ENCODE measurements at regions not wholly inside any gene's neighbourhood (a gene's known extent, or its start where the extent isn't known, plus 50 kb on each side); places are given as distances from the start of the nearest gene placed in this dataset.

- Histone ChIP-seq H3K27me3 (ENCODE audit: insufficient read depth) (no peaks in the 10 kb centered on the region), H3K4me2 (no peak overlapping the region), H3K36me3 (replicated peaks in 1 of 2; ENCODE audit: control insufficient read depth in 1 of 2, insufficient read depth in 2 of 2, low read length in 1 of 2) (no peaks in the 10 kb centered on the region), H3F3A (replicated peaks; ENCODE audit: insufficient read depth) (no peaks in the 10 kb centered on the region), H3K4me3 (ENCODE audit: low read depth in 2 of 2, low read length in 1 of 2) (no peak overlapping the region), H2AFZ (ENCODE audit: low read depth) (no peak overlapping the region), H3K27ac (ENCODE audit: low read depth in 2 of 2, low read length in 1 of 2) (no peak overlapping the region), H3K9me2 (no peaks in the 10 kb centered on the region), H4K20me1 (ENCODE audit: insufficient read depth) (no peaks in the 10 kb centered on the region), H3K9me3 (no peaks in the 10 kb centered on the region), H3K4me1 (ENCODE audit: control insufficient read depth in 1 of 2, insufficient read depth in 2 of 2, low read depth in 1 of 2, low read length in 1 of 2) (no peaks in the 10 kb centered on the region), H3K79me2 (ENCODE audit: insufficient read depth) (no peaks in the 10 kb centered on the region), H3K9ac (no peak overlapping the region)
- ChIA-PET POLR2A (no interaction called here), CTCF (interaction anchor here (0.9 to 1.6 kb wide), 2 partner anchors 14 to 17 kb away, joined by 3 read pairs; no protein-coding TSS in a partner anchor)
- no peak for TF ChIP-seq EP300 (IDR thresholded peaks at IDR 0.05; ENCODE audit: borderline replicate concordance in 1 of 2, low read depth in 1 of 2, low read length in 1 of 2)
- no peak for TF ChIP-seq ZBTB33 (IDR thresholded peaks at IDR 0.05; ENCODE audit: borderline replicate concordance, low read depth)
- TF ChIP-seq TEAD4 (IDR thresholded peaks at IDR 0.05; ENCODE audit: borderline replicate concordance, insufficient read depth) = no peak
- no peak for TF ChIP-seq FOXM1 (IDR thresholded peaks at IDR 0.05; ENCODE audit: low read depth)
- no peak for TF ChIP-seq CTCF (IDR thresholded peaks at IDR 0.05)
- TF ChIP-seq YY1 (IDR thresholded peaks at IDR 0.05; ENCODE audit: low read depth) = no peak
- TF ChIP-seq EZH2phosphoT487 (IDR thresholded peaks at IDR 0.05; ENCODE audit: borderline replicate concordance, low read depth) = no peak
- no peak for TF ChIP-seq MEF2A (IDR thresholded peaks at IDR 0.05; ENCODE audit: borderline replicate concordance, low read depth)
- TF ChIP-seq ELF1 (IDR thresholded peaks at IDR 0.05) = no peak
- no peak for TF ChIP-seq CHD2 (IDR thresholded peaks at IDR 0.05; ENCODE audit: low read length, partially characterized antibody)
- no peak for DNase-seq
- 32% methylated on average over 4 of the region's 4 CpGs for WGBS (ENCODE audit: low lambda C conversion rate)
Observed at GRCh38 chr2:75949385-75950030, 238.8 kb upstream of the GCFC2 start.

- no peaks in the 10 kb centered on the region for H4K20me1 ChIP-seq (ENCODE audit: insufficient read depth)
- WGBS (ENCODE audit: low lambda C conversion rate) = 29% methylated on average over 4 of the region's 4 CpGs
- no peaks in the 10 kb centered on the region for H3K4me1 ChIP-seq (ENCODE audit: control insufficient read depth in 1 of 2, insufficient read depth in 2 of 2, low read depth in 1 of 2, low read length in 1 of 2)
- no peak overlapping the region for H3K4me2 ChIP-seq
- H3K9me2 ChIP-seq = no peaks in the 10 kb centered on the region
- ChIA-PET CTCF (no interaction called here), POLR2A (no interaction called here)
- DNase-seq = no peak
- no peaks in the 10 kb centered on the region for H3F3A ChIP-seq (replicated peaks; ENCODE audit: insufficient read depth)
- no peaks in the 10 kb centered on the region for H3K27me3 ChIP-seq (ENCODE audit: insufficient read depth)
- H3K27ac ChIP-seq (ENCODE audit: low read depth in 2 of 2, low read length in 1 of 2) = no peak overlapping the region
- no peak overlapping the region for H2AFZ ChIP-seq (ENCODE audit: low read depth)
- no peaks in the 10 kb centered on the region for H3K9me3 ChIP-seq
- H3K4me3 ChIP-seq (ENCODE audit: low read depth in 2 of 2, low read length in 1 of 2) = no peak overlapping the region
- H3K79me2 ChIP-seq (ENCODE audit: insufficient read depth) = no peaks in the 10 kb centered on the region
- H3K36me3 ChIP-seq (replicated peaks in 1 of 2; ENCODE audit: control insufficient read depth in 1 of 2, insufficient read depth in 2 of 2, low read length in 1 of 2) = no peaks in the 10 kb centered on the region
- no peak overlapping the region for H3K9ac ChIP-seq
- TF ChIP-seq MXI1 (IDR thresholded peaks at IDR 0.05; ENCODE audit: low read depth, low read length) = no peak
- no peak for TF ChIP-seq FOSL2 (IDR thresholded peaks at IDR 0.05; ENCODE audit: borderline replicate concordance, low read depth)
- no peak for TF ChIP-seq ZBTB33 (IDR thresholded peaks at IDR 0.05; ENCODE audit: borderline replicate concordance, low read depth)
- TF ChIP-seq PBX3 (IDR thresholded peaks at IDR 0.05) = no peak
- TF ChIP-seq RAD21 (IDR thresholded peaks at IDR 0.05; ENCODE audit: low read length) = no peak
- no peak for TF ChIP-seq REST (IDR thresholded peaks at IDR 0.05; ENCODE audit: low read depth, low read length)
- no peak for TF ChIP-seq TEAD4 (IDR thresholded peaks at IDR 0.05; ENCODE audit: borderline replicate concordance, insufficient read depth)
- no peak for TF ChIP-seq MEF2A (IDR thresholded peaks at IDR 0.05; ENCODE audit: borderline replicate concordance, low read depth)
- no peak for TF ChIP-seq POLR2AphosphoS5 (IDR thresholded peaks at IDR 0.05; ENCODE audit: low read depth, low read length)
Observed at GRCh38 chr2:75936311-75936710, 225.6 kb upstream of the GCFC2 start.
